ENCODE measurements at regions not wholly inside any gene's neighbourhood (a gene's known extent, or its start where the extent isn't known, plus 50 kb on each side); places are given as distances from the start of the nearest gene placed in this dataset.
"Not testable (repeated sequence)": the region's sequence is repeated elsewhere in the genome, so short reads cannot be mapped to it uniquely, and the experiment has no call there.

DNA sequence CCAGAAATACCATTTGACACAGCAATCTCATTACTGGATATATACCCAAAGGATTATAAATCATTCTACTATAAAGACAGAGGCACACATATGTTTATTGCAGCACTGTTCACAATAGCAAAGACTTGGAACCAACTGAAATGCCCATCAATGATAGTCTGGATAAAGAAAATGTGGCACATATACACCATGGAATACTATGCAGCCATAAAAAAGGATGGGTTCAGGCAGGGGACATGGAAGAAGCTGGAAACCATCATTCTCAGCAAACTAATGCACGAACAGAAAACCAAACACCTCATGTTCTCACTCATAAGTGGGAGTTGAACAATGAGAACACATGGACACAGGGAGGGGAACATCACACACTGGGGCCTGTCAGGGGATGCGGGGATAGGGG is 147.0 kb upstream of the GRIP1 start:
- H3K9me3 ChIP-seq (ENCODE audit: control insufficient read depth, low read length); H3K4me1 ChIP-seq (ENCODE audit: control insufficient read depth in 1 of 2, insufficient read depth in 2 of 2, low read length in 2 of 2); intact Hi-C loops (cut with DNase I); H3K27me3 ChIP-seq (ENCODE audit: control insufficient read depth in 1 of 2, insufficient read depth in 2 of 2, low read length in 1 of 2); DNase-seq; H3K27ac ChIP-seq (ENCODE audit: low read depth in 1 of 2, low read length in 2 of 2); ATAC-seq (ENCODE audit: low FRiP score); H3K36me3 ChIP-seq (ENCODE audit: control insufficient read depth in 1 of 2, insufficient read depth in 2 of 2, low read length in 1 of 2); H3K4me3 ChIP-seq (ENCODE audit: low read length in 2 of 2): not testable (repeated sequence)
- WGBS, 2 donors, result 90 to 91% methylated on average over 2 of the region's 2 CpGs

DNA sequence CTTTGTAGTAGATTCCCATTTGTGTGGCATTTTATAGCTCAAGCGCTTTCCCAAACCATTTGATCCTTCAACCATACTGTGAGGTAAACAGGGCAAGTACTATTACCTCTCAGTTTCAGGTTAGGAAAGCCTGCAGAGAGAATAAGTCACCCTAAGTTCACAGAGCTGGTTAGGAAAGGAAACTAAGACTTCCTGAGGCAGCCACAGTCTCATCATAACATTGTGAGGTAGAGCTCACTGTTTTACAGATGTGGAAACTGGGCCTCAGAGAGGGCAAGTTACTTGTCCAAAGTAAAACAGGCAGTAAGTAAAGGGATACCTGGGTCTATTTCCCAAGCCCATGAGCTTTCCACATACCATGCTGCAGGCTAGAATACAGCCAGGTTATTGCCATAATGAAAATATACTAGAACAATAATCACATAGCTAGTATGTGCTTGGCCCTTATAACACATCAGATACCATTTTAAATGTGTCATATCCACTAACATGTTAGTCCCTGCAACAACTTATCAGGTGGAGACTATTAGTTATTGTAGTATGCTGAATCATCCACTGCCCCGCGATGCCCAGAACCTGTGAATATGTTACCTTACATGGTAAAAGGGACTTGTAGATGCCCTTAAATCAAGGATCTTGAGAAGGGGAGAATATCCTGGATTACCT is 150.9 kb upstream of the GRIP1 start:
- intact Hi-C loops (cut with DNase I), result no loop called here
- H3K4me3 ChIP-seq (ENCODE audit: low read length in 2 of 2), result no peak overlapping the region
- no peaks in the 10 kb centered on the region for H3K4me1 ChIP-seq (ENCODE audit: control insufficient read depth in 1 of 2, insufficient read depth in 2 of 2, low read length in 2 of 2)
- 95 to 96% methylated on average over 3 of the region's 3 CpGs for WGBS, 2 donors
- DNase-seq (no peak), ATAC-seq (ENCODE audit: low FRiP score) (no peak)
- no peaks in the 10 kb centered on the region for H3K9me3 ChIP-seq (ENCODE audit: control insufficient read depth, low read length)
- no peaks in the 10 kb centered on the region for H3K36me3 ChIP-seq (ENCODE audit: control insufficient read depth in 1 of 2, insufficient read depth in 2 of 2, low read length in 1 of 2)
- H3K27me3 ChIP-seq (ENCODE audit: control insufficient read depth in 1 of 2, insufficient read depth in 2 of 2, low read length in 1 of 2), result no peaks in the 10 kb centered on the region
- no peak overlapping the region for H3K27ac ChIP-seq (ENCODE audit: low read depth in 1 of 2, low read length in 2 of 2)

DNA sequence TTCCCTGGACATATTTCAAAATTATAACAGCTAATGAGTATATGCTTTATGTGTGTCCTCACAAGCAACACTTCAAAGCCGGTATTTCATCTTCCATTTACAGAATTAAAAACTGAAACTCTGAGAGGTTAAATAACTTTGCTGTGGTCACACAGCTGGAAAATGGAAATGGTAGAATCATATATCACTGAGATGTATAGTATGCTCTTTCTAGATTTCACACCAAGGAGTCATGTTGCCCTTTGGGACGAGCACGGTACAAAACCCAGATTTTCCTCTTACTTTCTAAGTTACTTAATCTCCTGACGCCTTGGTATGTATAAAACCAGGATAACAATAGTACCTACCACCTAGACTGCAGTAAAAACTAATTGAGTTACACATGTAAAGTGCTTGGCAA is 152.6 kb upstream of the GRIP1 start:
- WGBS, 2 donors, result 66 to 69% methylated on average over 4 of the region's 4 CpGs
- no peaks in the 10 kb centered on the region for H3K4me1 ChIP-seq (ENCODE audit: control insufficient read depth in 1 of 2, insufficient read depth in 2 of 2, low read length in 2 of 2)
- H3K9me3 ChIP-seq (ENCODE audit: control insufficient read depth, low read length), result no peaks in the 10 kb centered on the region

DNA sequence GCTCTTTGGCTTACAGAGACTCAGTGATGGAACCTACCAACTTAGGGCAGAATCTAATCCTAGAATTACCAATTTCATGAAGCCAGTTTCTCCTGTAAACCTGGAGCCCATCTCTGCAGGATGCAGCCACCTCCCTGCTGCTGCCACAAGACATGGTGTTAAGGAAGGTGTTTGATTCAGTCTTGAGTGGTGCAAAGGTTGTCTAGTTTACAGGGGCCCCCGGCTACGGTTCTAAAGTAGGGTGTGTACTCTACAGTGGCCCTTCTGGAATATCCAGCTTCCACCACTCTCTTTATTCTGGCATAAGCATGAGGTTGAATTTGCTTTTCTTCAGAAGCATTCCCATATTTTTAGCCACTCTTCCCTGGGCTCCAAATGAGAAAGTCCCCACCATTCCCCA is 154.1 kb upstream of the GRIP1 start:
- DNase-seq, result no peak
- H3K9me3 ChIP-seq (ENCODE audit: control insufficient read depth, low read length), result no peaks in the 10 kb centered on the region
- no peak overlapping the region for H3K4me3 ChIP-seq (ENCODE audit: low read length in 2 of 2)
- WGBS, 2 donors, result 92 to 95% methylated on average over 2 of the region's 2 CpGs
- H3K27ac ChIP-seq (ENCODE audit: low read depth in 1 of 2, low read length in 2 of 2), result no peak overlapping the region
- intact Hi-C loops (cut with DNase I), result no loop called here
- H3K27me3 ChIP-seq (ENCODE audit: control insufficient read depth in 1 of 2, insufficient read depth in 2 of 2, low read length in 1 of 2), result no peaks in the 10 kb centered on the region
- no peaks in the 10 kb centered on the region for H3K4me1 ChIP-seq (ENCODE audit: control insufficient read depth in 1 of 2, insufficient read depth in 2 of 2, low read length in 2 of 2)
- no peaks in the 10 kb centered on the region for H3K36me3 ChIP-seq (ENCODE audit: control insufficient read depth in 1 of 2, insufficient read depth in 2 of 2, low read length in 1 of 2)
- ATAC-seq (ENCODE audit: low FRiP score), result no peak

More for the DNA sequence above, 152.6 kb upstream of the GRIP1 start:
- Histone ChIP-seq H3K27ac (ENCODE audit: low read depth in 1 of 2, low read length in 2 of 2) (no peak overlapping the region), H3K4me3 (ENCODE audit: low read length in 2 of 2) (no peak overlapping the region), H3K36me3 (ENCODE audit: control insufficient read depth in 1 of 2, insufficient read depth in 2 of 2, low read length in 1 of 2) (no peaks in the 10 kb centered on the region), H3K27me3 (ENCODE audit: control insufficient read depth in 1 of 2, insufficient read depth in 2 of 2, low read length in 1 of 2) (no peaks in the 10 kb centered on the region)
- no peak for ATAC-seq (ENCODE audit: low FRiP score)
- intact Hi-C loops (cut with DNase I), result no loop called here
- DNase-seq, result no peak

DNA sequence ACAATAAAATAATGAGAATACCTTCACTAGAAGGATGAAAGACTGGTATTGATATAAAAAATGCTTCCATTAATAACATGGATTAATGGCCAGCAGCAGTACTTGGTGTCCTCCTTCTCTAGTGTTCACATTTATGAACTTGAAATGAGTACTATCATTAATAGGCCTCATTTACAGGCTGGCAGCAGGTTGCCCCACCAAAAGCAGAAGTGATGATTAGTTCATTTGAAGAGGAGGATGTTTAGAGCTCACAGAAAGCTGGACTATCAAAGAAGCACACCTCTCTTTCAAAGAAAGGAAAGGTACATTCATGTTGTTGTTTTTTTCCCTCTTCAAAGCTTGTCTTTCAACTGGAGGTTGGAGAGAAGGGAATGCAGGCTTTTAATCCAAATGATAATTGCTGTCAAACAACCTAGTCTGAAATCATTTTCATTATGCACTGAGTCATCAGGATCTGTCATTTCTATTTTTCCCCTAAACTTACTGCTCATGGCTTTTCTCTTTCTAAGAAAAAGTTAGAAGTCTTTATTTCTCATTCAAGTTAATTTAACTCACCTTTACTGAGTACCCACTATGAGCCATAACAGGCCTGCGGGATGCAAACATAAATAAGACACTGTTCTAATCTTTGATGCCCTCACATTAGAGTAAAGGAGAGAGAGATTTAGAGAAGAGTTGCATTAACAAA is 157.9 kb upstream of the GRIP1 start:
- no peak overlapping the region for H3K4me3 ChIP-seq (ENCODE audit: low read length in 2 of 2)
- no peak for ATAC-seq (ENCODE audit: low FRiP score)
- H3K4me1 ChIP-seq (ENCODE audit: control insufficient read depth in 1 of 2, insufficient read depth in 2 of 2, low read length in 2 of 2), result no peaks in the 10 kb centered on the region
- intact Hi-C loops (cut with DNase I), result no loop called here
- H3K27ac ChIP-seq (ENCODE audit: low read depth in 1 of 2, low read length in 2 of 2), result no peak overlapping the region
- no peaks in the 10 kb centered on the region for H3K27me3 ChIP-seq (ENCODE audit: control insufficient read depth in 1 of 2, insufficient read depth in 2 of 2, low read length in 1 of 2)
- H3K9me3 ChIP-seq (ENCODE audit: control insufficient read depth, low read length), result no peaks in the 10 kb centered on the region
- H3K36me3 ChIP-seq (ENCODE audit: control insufficient read depth in 1 of 2, insufficient read depth in 2 of 2, low read length in 1 of 2), result no peaks in the 10 kb centered on the region
- no peak for DNase-seq
- WGBS, 2 donors, result 35 to 43% methylated on average over 1 of the region's 1 CpG

DNA sequence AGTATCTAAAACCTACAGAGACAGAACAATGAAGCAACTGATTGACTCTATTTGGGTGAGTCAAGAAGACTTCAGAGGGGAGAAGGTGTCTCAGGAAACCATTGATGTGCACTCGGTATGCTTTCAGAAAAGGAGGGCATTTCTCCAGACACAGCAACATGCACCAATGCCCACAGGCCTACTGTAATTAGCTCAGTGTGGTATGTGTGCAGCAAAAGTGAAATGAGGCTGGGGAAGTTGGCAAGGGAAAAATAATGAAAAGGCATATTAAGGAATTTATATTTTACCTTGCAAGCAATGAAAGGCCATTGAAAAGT is 158.4 kb upstream of the GRIP1 start:
- Histone ChIP-seq H3K27ac (ENCODE audit: low read depth in 1 of 2, low read length in 2 of 2) (no peak overlapping the region), H3K4me3 (ENCODE audit: low read length in 2 of 2) (no peak overlapping the region), H3K36me3 (ENCODE audit: control insufficient read depth in 1 of 2, insufficient read depth in 2 of 2, low read length in 1 of 2) (no peaks in the 10 kb centered on the region), H3K27me3 (ENCODE audit: control insufficient read depth in 1 of 2, insufficient read depth in 2 of 2, low read length in 1 of 2) (no peaks in the 10 kb centered on the region), H3K9me3 (ENCODE audit: control insufficient read depth, low read length) (no peaks in the 10 kb centered on the region), H3K4me1 (ENCODE audit: control insufficient read depth in 1 of 2, insufficient read depth in 2 of 2, low read length in 2 of 2) (no peaks in the 10 kb centered on the region)
- intact Hi-C loops (cut with DNase I), result no loop called here
- DNase-seq, result no peak
- WGBS, 2 donors, result 83 to 84% methylated on average over 1 of the region's 1 CpG
- no peak for ATAC-seq (ENCODE audit: low FRiP score)

DNA sequence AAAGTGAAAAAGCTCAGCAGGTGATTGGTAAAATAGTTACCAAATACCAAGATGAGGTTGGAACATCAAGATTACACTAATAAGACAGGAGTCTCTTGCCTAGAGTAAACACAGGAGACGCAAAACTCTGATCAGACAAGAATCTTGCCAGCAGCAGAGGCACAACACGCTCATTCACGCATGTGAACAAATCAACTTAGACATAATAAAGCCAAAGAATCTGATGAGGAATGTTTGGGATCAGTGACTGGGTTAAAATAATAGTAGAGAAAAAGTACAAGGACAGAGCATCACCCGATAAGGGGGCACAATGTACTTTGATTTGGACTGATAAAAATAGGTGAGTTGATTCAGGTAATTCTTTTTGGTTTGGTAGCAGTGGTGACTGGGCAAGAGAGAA is 159.5 kb upstream of the GRIP1 start:
- no peaks in the 10 kb centered on the region for H3K27me3 ChIP-seq (ENCODE audit: control insufficient read depth in 1 of 2, insufficient read depth in 2 of 2, low read length in 1 of 2)
- 72 to 74% methylated on average over 4 of the region's 4 CpGs for WGBS, 2 donors
- intact Hi-C loops (cut with DNase I), result no loop called here

DNA sequence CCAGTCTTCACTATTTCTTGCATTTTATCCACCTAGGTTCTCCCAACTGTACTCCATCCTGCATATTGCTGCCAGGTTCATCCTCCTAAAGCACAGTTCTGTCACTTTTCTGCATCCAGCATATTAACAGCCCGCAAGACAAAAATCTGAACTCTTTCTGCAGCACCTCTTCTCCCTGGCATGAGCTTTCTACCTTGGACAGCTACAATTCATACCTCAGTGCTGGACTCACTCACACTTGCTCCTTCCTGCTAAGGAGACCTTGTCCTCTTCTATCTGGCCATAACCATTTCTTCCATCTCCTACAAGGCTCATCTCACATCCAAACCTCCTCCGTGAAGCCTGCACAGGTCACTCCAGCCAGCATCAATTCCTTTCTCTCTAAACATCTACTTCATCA is 170.1 kb upstream of the GRIP1 start:
- intact Hi-C loops (cut with DNase I), result no loop called here
- WGBS, 2 donors, result 89 to 91% methylated on average over 2 of the region's 2 CpGs

More for the DNA sequence above, 159.5 kb upstream of the GRIP1 start:
- Histone ChIP-seq H3K9me3 (ENCODE audit: control insufficient read depth, low read length) (no peaks in the 10 kb centered on the region), H3K4me3 (ENCODE audit: low read length in 2 of 2) (no peak overlapping the region), H3K4me1 (ENCODE audit: control insufficient read depth in 1 of 2, insufficient read depth in 2 of 2, low read length in 2 of 2) (no peaks in the 10 kb centered on the region), H3K27ac (ENCODE audit: low read depth in 1 of 2, low read length in 2 of 2) (no peak overlapping the region), H3K36me3 (ENCODE audit: control insufficient read depth in 1 of 2, insufficient read depth in 2 of 2, low read length in 1 of 2) (no peaks in the 10 kb centered on the region)
- ATAC-seq (ENCODE audit: low FRiP score) (no peak), DNase-seq (no peak)

DNA sequence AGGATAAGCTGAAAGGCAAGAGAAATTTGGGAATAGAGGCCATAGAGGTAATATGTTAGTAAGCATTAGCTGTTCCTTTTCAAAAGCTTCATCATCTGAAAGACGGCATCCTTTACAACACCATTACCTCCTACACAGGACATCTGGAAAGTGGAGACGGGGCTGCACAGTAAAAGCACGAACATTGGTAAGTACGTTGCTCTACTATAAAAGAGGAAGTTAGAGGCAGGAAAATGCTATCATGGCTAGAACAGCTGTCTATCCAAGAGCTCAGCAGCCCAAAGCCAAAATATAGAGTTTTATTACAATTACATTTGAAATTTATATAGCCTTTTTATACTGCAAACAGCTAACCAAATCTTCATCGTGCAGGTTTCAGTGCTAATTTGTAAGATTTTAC is 172.3 kb upstream of the GRIP1 start:
- Histone ChIP-seq H3K4me1 (ENCODE audit: control insufficient read depth in 1 of 2, insufficient read depth in 2 of 2, low read length in 2 of 2) (no peaks in the 10 kb centered on the region), H3K27ac (ENCODE audit: low read depth in 1 of 2, low read length in 2 of 2) (no peak overlapping the region), H3K9me3 (ENCODE audit: control insufficient read depth, low read length) (no peaks in the 10 kb centered on the region), H3K36me3 (ENCODE audit: control insufficient read depth in 1 of 2, insufficient read depth in 2 of 2, low read length in 1 of 2) (no peaks in the 10 kb centered on the region), H3K27me3 (ENCODE audit: control insufficient read depth in 1 of 2, insufficient read depth in 2 of 2, low read length in 1 of 2) (no peaks in the 10 kb centered on the region), H3K4me3 (ENCODE audit: low read length in 2 of 2) (no peak overlapping the region)
- ATAC-seq (ENCODE audit: low FRiP score), result no peak
- intact Hi-C loops (cut with DNase I), result no loop called here
- 85 to 89% methylated on average over 5 of the region's 5 CpGs for WGBS, 2 donors
- DNase-seq, result no peak

More for the DNA sequence above, 170.1 kb upstream of the GRIP1 start:
- no peak for DNase-seq
- no peak overlapping the region for H3K27ac ChIP-seq (ENCODE audit: low read depth in 1 of 2, low read length in 2 of 2)
- no peaks in the 10 kb centered on the region for H3K27me3 ChIP-seq (ENCODE audit: control insufficient read depth in 1 of 2, insufficient read depth in 2 of 2, low read length in 1 of 2)
- no peak overlapping the region for H3K4me3 ChIP-seq (ENCODE audit: low read length in 2 of 2)
- no peaks in the 10 kb centered on the region for H3K36me3 ChIP-seq (ENCODE audit: control insufficient read depth in 1 of 2, insufficient read depth in 2 of 2, low read length in 1 of 2)
- no peaks in the 10 kb centered on the region for H3K4me1 ChIP-seq (ENCODE audit: control insufficient read depth in 1 of 2, insufficient read depth in 2 of 2, low read length in 2 of 2)
- no peak for ATAC-seq (ENCODE audit: low FRiP score)
- no peaks in the 10 kb centered on the region for H3K9me3 ChIP-seq (ENCODE audit: control insufficient read depth, low read length)
